HG02798 (cell line): ENCODE measurements at regions not wholly inside any gene's neighbourhood (a gene's known extent, or its start where the extent isn't known, plus 50 kb on each side); places are given as distances from the start of the nearest gene placed in this dataset.

ENCODE experiments used
- ATAC-seq: cut with Tn5 transposase; IDR thresholded peaks from one replicate; pipeline ENCODE4 v1.9.1; 2021; ENCODE audit warnings: mild to moderate bottlenecking; ENCODE audit not compliant: unreplicated experiment, poor library complexity

- ATAC-seq = peak; percentile 73
Measured at GRCh38 chr9:107158321-107158720, 124.8 kb upstream of the RAD23B start.

DNA sequence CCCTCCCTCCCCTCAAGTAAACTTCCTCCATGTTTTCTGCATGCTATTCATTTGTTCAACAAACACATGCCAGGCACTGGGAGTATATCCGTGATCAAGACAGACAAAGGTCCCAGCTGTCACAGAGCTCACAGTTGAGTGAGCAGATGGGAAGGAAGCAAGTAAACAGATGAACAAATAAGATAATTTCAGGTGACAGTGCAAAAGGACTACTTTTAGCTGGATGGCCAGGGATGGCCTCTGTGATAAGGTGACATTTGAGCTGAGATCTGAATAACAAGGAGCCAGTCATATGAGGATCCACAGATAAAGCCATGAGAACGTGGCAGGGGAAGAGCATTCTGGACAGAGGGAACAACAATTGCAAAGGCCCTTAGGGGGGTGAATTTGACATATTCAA is 121.7 kb upstream of the RAD23B start:
- no peak for ATAC-seq

- ATAC-seq = no peak
Measured at GRCh38 chr9:107163370-107163769, 119.7 kb upstream of the RAD23B start.

GRCh38 chr9:107169796-107170195 is 113.3 kb upstream of the RAD23B start:
- no peak for ATAC-seq

DNA sequence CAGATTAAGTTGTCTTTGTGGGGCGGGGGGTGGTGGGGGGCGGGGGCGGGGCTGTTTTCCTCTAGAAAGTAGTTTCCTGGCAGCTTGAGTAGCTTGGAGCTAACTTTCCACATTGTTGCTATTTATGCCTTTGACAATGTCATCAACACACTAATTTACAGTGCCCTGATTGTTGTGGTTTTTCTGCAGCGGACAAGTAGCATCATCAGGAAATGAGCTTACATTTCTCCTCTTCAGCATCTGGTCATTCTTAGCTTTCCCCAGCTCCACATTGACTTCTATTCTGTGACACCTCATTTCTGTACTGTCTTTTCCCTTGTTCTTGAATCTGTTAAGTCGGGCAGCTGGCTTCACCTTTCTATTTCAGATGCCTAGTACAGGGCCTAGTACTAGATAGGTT is 112.3 kb upstream of the RAD23B start:
- ATAC-seq = no peak

- peak; percentile 67 for ATAC-seq
Measured at GRCh38 chr9:107172160-107172978, 110.7 kb upstream of the RAD23B start.

GRCh38 chr9:107172979-107173347 is 110.1 kb upstream of the RAD23B start:
- ATAC-seq = peak; percentile 50

- ATAC-seq = no peak
Measured at GRCh38 chr9:107173422-107174180, 109.5 kb upstream of the RAD23B start.

- ATAC-seq = peak; percentile 48
Measured at GRCh38 chr9:107174441-107174840, 108.6 kb upstream of the RAD23B start.

GRCh38 chr9:107175041-107175440 is 108.0 kb upstream of the RAD23B start:
- ATAC-seq = no peak

- ATAC-seq = no peak
Measured at GRCh38 chr9:107175816-107176435, 107.2 kb upstream of the RAD23B start.

- no peak for ATAC-seq
Measured at GRCh38 chr9:107176436-107177151, 106.5 kb upstream of the RAD23B start.

DNA sequence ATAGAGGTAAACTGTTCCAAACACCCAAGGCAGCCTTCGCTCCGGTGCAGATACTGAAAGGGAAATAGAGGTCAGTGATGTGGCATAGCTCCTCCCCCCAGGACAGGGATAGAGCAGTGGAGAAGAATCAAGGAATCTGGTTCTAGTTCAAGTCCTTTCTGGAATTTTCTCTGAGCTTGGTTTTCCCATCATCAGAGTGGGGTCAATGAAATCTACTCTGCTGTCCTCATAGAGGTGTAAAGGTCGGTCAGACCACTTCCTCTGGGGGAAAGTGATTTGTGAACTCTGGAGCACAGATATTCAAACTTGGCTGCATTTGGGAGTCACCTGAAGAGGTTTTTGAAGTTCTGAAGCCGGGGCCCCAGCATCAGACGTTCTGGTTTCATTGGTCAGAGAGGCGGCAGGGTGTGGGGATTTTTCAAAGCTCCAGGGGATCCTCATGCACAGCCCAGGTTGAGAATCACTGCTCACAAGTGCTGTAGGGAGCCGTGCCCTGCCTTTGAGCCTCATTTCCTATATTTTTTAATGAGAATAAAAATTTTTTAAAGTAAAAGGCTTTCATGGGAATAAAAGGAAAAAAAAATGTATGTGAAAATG is 105.7 kb upstream of the RAD23B start:
- ATAC-seq = peak; percentile 48

DNA sequence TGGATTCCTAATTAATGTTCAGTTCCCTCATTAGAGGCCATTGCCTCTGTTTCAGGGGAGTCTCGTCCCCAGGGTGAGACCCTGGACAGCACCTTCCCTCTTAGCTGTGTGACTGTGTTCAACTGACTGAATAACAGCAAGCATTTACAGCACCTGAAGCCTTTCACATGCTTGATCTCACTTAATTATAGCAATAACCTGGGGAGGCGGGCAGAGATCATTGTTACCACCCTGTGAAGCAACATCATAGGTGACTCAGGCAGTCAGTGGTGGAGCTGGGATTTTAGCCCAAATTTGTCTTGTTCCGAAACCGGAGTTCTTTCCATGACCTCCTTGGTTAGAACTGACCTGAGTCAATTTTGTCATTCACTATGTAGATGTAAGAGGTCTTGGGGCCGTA is 105.2 kb upstream of the RAD23B start:
- ATAC-seq = no peak

DNA sequence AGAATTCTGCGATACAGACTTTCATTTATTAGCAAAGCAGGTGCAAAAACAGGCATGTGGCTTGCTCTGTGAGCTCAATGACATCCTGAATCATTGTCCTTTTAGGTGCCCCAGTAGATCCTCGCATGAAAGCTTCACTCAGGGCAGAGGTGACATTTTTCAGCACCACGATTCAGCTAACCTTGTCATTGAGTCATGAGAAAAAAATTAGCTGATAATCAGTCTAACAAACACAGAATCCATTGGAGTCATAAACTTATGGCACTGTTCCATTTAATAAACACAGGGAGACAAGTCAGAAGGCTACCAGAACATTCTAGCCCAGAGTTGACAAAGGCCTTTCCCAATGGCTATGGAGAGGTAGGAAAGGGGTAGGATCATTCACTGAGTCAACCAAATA is 104.8 kb upstream of the RAD23B start:
- no peak for ATAC-seq

GRCh38 chr9:107180206-107180605 is 102.9 kb upstream of the RAD23B start:
- ATAC-seq = no peak

DNA sequence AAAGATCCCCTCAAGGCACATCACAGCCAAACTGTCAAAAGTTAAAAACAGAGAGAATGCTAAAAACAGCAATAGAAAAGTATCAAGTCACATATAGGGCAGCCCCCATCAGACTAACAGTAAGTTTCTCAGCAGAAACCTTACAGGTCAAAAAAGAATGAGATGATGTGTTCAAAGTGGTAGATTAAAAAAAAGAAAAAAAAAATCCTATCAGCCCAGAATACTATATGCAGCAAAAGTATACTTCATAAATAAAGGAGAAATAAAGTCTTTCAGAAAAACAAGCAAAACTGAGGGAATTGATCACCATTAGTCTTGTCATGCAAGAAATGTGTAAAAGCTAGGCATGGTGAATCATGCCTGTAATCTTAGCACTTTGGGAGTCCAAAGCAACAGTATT is 99.9 kb upstream of the RAD23B start:
- ATAC-seq = no peak

DNA sequence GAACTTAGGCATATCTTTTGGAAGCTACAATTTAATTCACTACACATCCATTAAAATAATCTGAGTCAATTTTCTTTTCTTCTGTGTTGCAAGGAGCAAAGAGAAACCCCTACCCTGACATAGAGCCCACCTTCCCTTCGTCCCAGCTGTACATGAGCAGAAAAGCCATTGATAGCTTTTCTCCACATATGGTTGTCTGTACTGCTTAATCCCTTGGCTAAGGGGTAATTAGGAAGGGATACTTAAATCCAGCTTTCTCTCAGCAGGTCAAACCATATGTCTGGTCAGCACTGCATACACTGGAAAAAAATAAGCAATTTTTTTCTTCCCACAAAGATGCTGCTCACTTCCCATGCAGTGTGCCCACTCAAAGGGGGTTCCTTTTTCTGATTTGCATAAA is 94.7 kb upstream of the RAD23B start:
- ATAC-seq = no peak

GRCh38 chr9:107190061-107190935 is 92.8 kb upstream of the RAD23B start:
- ATAC-seq = no peak
